MM.1S (cell line): ENCODE measurements at regions not wholly inside any gene's neighbourhood (a gene's known extent, or its start where the extent isn't known, plus 50 kb on each side); places are given as distances from the start of the nearest gene placed in this dataset.
"Not testable (repeated sequence)": the region's sequence is repeated elsewhere in the genome, so short reads cannot be mapped to it uniquely, and the experiment has no call there.

Experiments
- DNase-seq: peaks from one replicate; pipeline ENCODE4 v3.0.0-alpha.2; 2015
- H2AFZ ChIP-seq: fragments of 300-600 bp; sonication (generic); 2 replicates; pipeline ENCODE4 v1.6.0; 2016; ENCODE audit warnings: antibody characterized with exemption, low read length
- H3F3A ChIP-seq: fragments of 300-600 bp; sonication (generic); 2 replicates; pipeline ENCODE4 v1.6.1; 2016; ENCODE audit warnings: mild to moderate bottlenecking, antibody characterized with exemption, low read length, moderate library complexity, mixed read lengths; ENCODE audit not compliant: insufficient read depth
- H3K27ac ChIP-seq: fragments of 300-600 bp; sonication (generic); 2 replicates; pipeline ENCODE4 v1.5.1; 2016; ENCODE audit warnings: mild to moderate bottlenecking, low read length
- H3K27me3 ChIP-seq: fragments of 300-600 bp; sonication (generic); replicated peaks from 2 replicates; pipeline ENCODE4 v1.6.0; 2016; ENCODE audit warnings: low read length; ENCODE audit not compliant: insufficient read depth
- H3K36me3 ChIP-seq: fragments of 300-600 bp; sonication (generic); replicated peaks from 2 replicates; pipeline ENCODE4 v1.6.1; 2016; ENCODE audit warnings: mild to moderate bottlenecking, low read length, mixed read lengths; ENCODE audit not compliant: insufficient read depth
- H3K4me1 ChIP-seq: fragments of 300-600 bp; sonication (generic); 2 replicates; pipeline ENCODE4 v1.6.1; 2016; ENCODE audit warnings: low read length, mixed read lengths
- H3K4me2 ChIP-seq: fragments of 300-600 bp; sonication (generic); 2 replicates; pipeline ENCODE4 v1.6.0; 2016; ENCODE audit warnings: low read depth, low read length
- H3K4me3 ChIP-seq: fragments of 300-600 bp; sonication (generic); 2 replicates; pipeline ENCODE4 v1.5.1; 2016; ENCODE audit warnings: low read length, mixed read lengths
- H3K79me2 ChIP-seq: fragments of 300-600 bp; sonication (generic); 2 replicates; pipeline ENCODE4 v1.6.1; 2016; ENCODE audit warnings: mixed run types, low read length, mixed read lengths
- H3K9ac ChIP-seq: fragments of 300-600 bp; sonication (generic); 2 replicates; pipeline ENCODE4 v1.6.1; 2016; ENCODE audit warnings: low read length, mixed read lengths
- H3K9me2 ChIP-seq: fragments of 300-600 bp; sonication (generic); replicated peaks from 2 replicates; pipeline ENCODE4 v1.6.1; 2016; ENCODE audit warnings: mild to moderate bottlenecking, low read length, mixed read lengths; ENCODE audit not compliant: insufficient read depth
- H3K9me3 ChIP-seq: fragments of 300-600 bp; sonication (generic); replicated peaks from 2 replicates; pipeline ENCODE4 v1.6.1; 2016; ENCODE audit warnings: mild to moderate bottlenecking, low read length, mixed read lengths; ENCODE audit not compliant: insufficient read depth
- H4K20me1 ChIP-seq: fragments of 300-600 bp; sonication (generic); 2 replicates; pipeline ENCODE4 v1.6.1; 2016; ENCODE audit warnings: mild to moderate bottlenecking, low read length, moderate library complexity, mixed read lengths; ENCODE audit not compliant: insufficient read depth
- EZH2 ChIP-seq: fragments of 300-600 bp; sonication (generic); optimal IDR thresholded peaks from 2 replicates; pipeline ENCODE3; 2017; ENCODE audit warnings: low read depth, mild to moderate bottlenecking, antibody characterized with exemption, low read length, mixed read lengths
- EZH2phosphoT487 ChIP-seq: fragments of 300-600 bp; sonication (generic); IDR thresholded peaks from 2 replicates; pipeline ENCODE4 v1.6.1; 2018; ENCODE audit warnings: antibody characterized with exemption, low read length
- TF ChIP-seq, protein P1 (sequence below): fragments of 300-600 bp; sonication (generic); IDR thresholded peaks from 2 replicates; pipeline ENCODE4 v1.5.1; 2016; ENCODE audit warnings: antibody characterized with exemption, low read length, mixed read lengths

DNA sequence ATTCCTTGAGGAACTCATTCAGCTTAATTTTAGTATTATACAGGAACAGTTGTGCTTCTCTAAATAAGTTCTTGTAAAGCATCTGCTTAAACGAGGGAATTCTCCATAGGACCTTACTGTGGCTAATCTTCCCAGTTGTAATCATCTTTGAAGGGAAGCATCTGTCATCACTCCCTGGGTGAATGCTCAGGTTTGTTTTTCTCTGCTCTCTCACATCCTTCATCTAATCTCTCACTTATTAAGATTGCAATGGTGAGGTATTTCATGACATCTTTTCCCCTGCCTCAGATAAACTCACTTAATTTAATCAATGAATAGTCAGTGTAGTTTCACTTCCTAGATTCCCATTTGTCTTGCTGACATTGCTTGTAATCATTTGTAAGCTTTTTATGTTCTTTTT lies 121.8 kb upstream of the ADAMTS3 start:
- DNase-seq = no peak
- H3K79me2 ChIP-seq = no peaks in the 10 kb centered on the region
- no peaks in the 10 kb centered on the region for H3K4me1 ChIP-seq
- no peak overlapping the region for H3K4me2 ChIP-seq
- no peak overlapping the region for H3K27ac ChIP-seq
- no peaks in the 10 kb centered on the region for H4K20me1 ChIP-seq
- H2AFZ ChIP-seq = no peak overlapping the region
- H3K27me3 ChIP-seq = no peaks in the 10 kb centered on the region
- H3K9ac ChIP-seq = no peak overlapping the region
- H3K9me3 ChIP-seq = no peaks in the 10 kb centered on the region
- H3K4me3 ChIP-seq = no peak overlapping the region
- TF ChIP-seq, protein P1, sequence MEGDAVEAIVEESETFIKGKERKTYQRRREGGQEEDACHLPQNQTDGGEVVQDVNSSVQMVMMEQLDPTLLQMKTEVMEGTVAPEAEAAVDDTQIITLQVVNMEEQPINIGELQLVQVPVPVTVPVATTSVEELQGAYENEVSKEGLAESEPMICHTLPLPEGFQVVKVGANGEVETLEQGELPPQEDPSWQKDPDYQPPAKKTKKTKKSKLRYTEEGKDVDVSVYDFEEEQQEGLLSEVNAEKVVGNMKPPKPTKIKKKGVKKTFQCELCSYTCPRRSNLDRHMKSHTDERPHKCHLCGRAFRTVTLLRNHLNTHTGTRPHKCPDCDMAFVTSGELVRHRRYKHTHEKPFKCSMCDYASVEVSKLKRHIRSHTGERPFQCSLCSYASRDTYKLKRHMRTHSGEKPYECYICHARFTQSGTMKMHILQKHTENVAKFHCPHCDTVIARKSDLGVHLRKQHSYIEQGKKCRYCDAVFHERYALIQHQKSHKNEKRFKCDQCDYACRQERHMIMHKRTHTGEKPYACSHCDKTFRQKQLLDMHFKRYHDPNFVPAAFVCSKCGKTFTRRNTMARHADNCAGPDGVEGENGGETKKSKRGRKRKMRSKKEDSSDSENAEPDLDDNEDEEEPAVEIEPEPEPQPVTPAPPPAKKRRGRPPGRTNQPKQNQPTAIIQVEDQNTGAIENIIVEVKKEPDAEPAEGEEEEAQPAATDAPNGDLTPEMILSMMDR = no peak
- TF ChIP-seq EZH2 (no peak), EZH2phosphoT487 (no peak)
- H3K36me3 ChIP-seq = no peaks in the 10 kb centered on the region
- no peaks in the 10 kb centered on the region for H3K9me2 ChIP-seq
- no peaks in the 10 kb centered on the region for H3F3A ChIP-seq

DNA sequence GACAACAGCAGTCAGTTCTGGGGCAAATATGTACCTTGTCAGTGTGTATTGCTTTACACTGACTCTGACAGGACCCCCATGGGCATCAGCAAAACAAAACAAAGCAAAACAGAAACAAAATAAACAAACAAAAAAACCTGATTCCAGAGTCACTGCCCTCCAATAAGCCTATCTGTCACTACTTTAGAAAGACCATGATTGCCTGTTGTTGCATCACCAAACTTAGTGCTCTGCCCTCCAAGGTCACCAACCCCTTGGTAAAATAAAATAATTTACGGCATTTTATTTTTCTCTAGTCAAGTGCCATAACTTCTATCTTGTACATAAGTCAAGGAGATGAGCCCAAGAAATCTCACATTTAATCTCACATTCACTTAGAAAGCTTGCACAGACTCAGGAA lies 120.9 kb upstream of the ADAMTS3 start:
- Histone ChIP-seq H3F3A (no peaks in the 10 kb centered on the region), H2AFZ (no peak overlapping the region), H3K9me3 (no peaks in the 10 kb centered on the region), H4K20me1 (no peaks in the 10 kb centered on the region), H3K4me3 (no peak overlapping the region), H3K36me3 (no peaks in the 10 kb centered on the region), H3K4me1 (no peaks in the 10 kb centered on the region), H3K9ac (no peak overlapping the region), H3K4me2 (no peak overlapping the region), H3K79me2 (no peaks in the 10 kb centered on the region), H3K9me2 (no peaks in the 10 kb centered on the region), H3K27me3 (no peaks in the 10 kb centered on the region), H3K27ac (no peak overlapping the region)
- no peak for TF ChIP-seq EZH2
- TF ChIP-seq, protein P1 = no peak
- TF ChIP-seq EZH2phosphoT487 = no peak
- DNase-seq = no peak

- H3K27ac ChIP-seq, H3K9me3 ChIP-seq, H3K4me2 ChIP-seq, H3K27me3 ChIP-seq, DNase-seq, H3F3A ChIP-seq, H3K9ac ChIP-seq, H2AFZ ChIP-seq, H3K4me3 ChIP-seq, H3K4me1 ChIP-seq, H3K79me2 ChIP-seq, H4K20me1 ChIP-seq, H3K36me3 ChIP-seq, H3K9me2 ChIP-seq: not testable (repeated sequence)
These were observed 117.4 kb upstream of the ADAMTS3 start for GRCh38 chr4:72686390-72686789.

DNA sequence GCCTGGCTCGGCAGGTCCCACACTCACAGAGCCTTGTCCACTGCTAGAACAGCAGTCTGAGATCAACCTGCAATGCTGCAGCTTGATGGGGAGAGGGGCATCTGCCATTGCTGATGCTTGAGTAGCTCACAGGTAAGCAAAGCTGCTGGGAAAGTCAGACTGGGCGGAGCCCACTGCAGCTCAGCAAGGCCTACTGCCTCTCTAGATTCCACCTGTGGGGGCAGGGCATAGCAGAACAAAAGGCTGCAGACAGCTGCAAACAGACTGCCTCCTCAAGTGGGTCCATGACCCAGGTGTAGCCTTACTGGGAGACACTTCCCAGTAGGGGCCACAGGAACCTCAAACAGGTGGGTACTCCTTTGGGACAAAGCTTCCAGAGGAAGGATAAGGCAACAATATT lies 110.6 kb upstream of the ADAMTS3 start:
- Histone ChIP-seq H3K9ac (no peak overlapping the region), H3K27ac (no peak overlapping the region), H3K79me2 (no peaks in the 10 kb centered on the region), H3K36me3 (no peaks in the 10 kb centered on the region), H3K4me1 (no peaks in the 10 kb centered on the region), H4K20me1 (no peaks in the 10 kb centered on the region), H3K4me3 (no peak overlapping the region), H3K27me3 (no peaks in the 10 kb centered on the region), H2AFZ (no peak overlapping the region), H3F3A (no peaks in the 10 kb centered on the region), H3K9me2 (no peaks in the 10 kb centered on the region), H3K9me3 (no peaks in the 10 kb centered on the region), H3K4me2 (no peak overlapping the region)
- no peak for DNase-seq
- TF ChIP-seq EZH2 = no peak
- no peak for TF ChIP-seq EZH2phosphoT487
- TF ChIP-seq, protein P1 = no peak
